ENCODE measurements at regions not wholly inside any gene's neighbourhood (a gene's known extent, or its start where the extent isn't known, plus 50 kb on each side); places are given as distances from the start of the nearest gene placed in this dataset.
A peak's percentile ranks its signal among the peaks of the same experiment; 100 is the strongest.

- TF ChIP-seq CTCF (conservative IDR thresholded peaks at IDR 0.05) (peak; percentile 11; the same call in 1 of the 2 replicates), ZFX (IDR thresholded peaks at IDR 0.05) (no peak)
Observed at GRCh38 chr11:11078344-11079086, 220.7 kb upstream of the ZBED5 start.
